Lung (tissue), 11 donors: ENCODE measurements at regions not wholly inside any gene's neighbourhood (a gene's known extent, or its start where the extent isn't known, plus 50 kb on each side); places are given as distances from the start of the nearest gene placed in this dataset.

Experiments used
- ATAC-seq: fragments of 200-7000 bp; cut with Tn5 transposase; one replicate; pipeline ENCODE4 v1.9.1; 2020; ENCODE audit warnings: moderate number of reproducible peaks; ENCODE audit not compliant: insufficient read depth, low FRiP score
- DNase-seq, 3 donors: peaks; one replicate each; pipeline ENCODE4 v3.0.0-alpha.2; 2013 to 2017
- H3K27ac ChIP-seq, 2 donors: one replicate each; pipeline ENCODE4 v1.5.1; 2013; ENCODE audit warnings: mild to moderate bottlenecking in 2 of 2, moderate library complexity in 2 of 2, control low read depth in 1 of 2, inconsistent platforms in 1 of 2, low read depth in 1 of 2, low read length in 1 of 2
- H3K27me3 ChIP-seq, 3 donors: one replicate each; pipeline ENCODE4 v1.5.1; 2013; ENCODE audit warnings: low read length in 2 of 3; ENCODE audit not compliant: control insufficient read depth in 3 of 3, insufficient read depth in 3 of 3
- H3K36me3 ChIP-seq, 4 donors: one replicate each; pipeline ENCODE4 v1.5.1; 2013; ENCODE audit warnings: low read length in 4 of 4, mild to moderate bottlenecking in 1 of 4, moderate library complexity in 1 of 4; ENCODE audit not compliant: control insufficient read depth in 4 of 4, insufficient read depth in 4 of 4
- H3K4me1 ChIP-seq, 5 donors: one replicate each; pipeline ENCODE4 v1.5.1; 2013; ENCODE audit warnings: low read length in 5 of 5, mild to moderate bottlenecking in 2 of 5, moderate library complexity in 1 of 5; ENCODE audit not compliant: control insufficient read depth in 5 of 5, insufficient read depth in 5 of 5
- H3K4me3 ChIP-seq: one replicate; pipeline ENCODE4 v1.5.1; 2013; ENCODE audit warnings: mild to moderate bottlenecking, control low read depth, moderate library complexity
- H3K9ac ChIP-seq, 2 donors: one replicate each; pipeline ENCODE4 v1.5.1; 2013; ENCODE audit warnings: low read length in 2 of 2, control low read depth in 1 of 2; ENCODE audit not compliant: insufficient read depth in 1 of 2
- H3K9me3 ChIP-seq, 4 donors: one replicate each; pipeline ENCODE4 v1.5.1; 2013; ENCODE audit warnings: low read length in 3 of 4, mild to moderate bottlenecking in 1 of 4, moderate library complexity in 1 of 4; ENCODE audit not compliant: control insufficient read depth in 4 of 4, insufficient read depth in 3 of 4
- CTCF ChIP-seq: IDR thresholded peaks from 2 replicates; pipeline ENCODE4 v1.5.1; 2012; ENCODE audit warnings: mild to moderate bottlenecking; ENCODE audit errors: control extremely low read depth, extremely low read depth
- WGBS, 2 donors: extraction: QIAGEN DNeasy Blood & Tissue Kit; methylation state at CpG; one replicate each; pipeline ENCODE4 v1.1.7; 2013; 5-methylcytosine and 5-hydroxymethylcytosine counted together
- donor health status: control.
- donor health status: control.
- donor health status: Bipolar disorder and iron deficiency.
- donor health status: healthy.
- donor health status: DM: yes; HTN: yes; CAD: no.

- no peak overlapping the region for H3K9ac ChIP-seq
- TF ChIP-seq CTCF: no peak
- no peak overlapping the region for H3K4me3 ChIP-seq
- ATAC-seq (no peak), DNase-seq (no peak)
- no peaks in the 10 kb centered on the region for H3K27me3 ChIP-seq
- no peaks in the 10 kb centered on the region for H3K4me1 ChIP-seq
- H3K9me3 ChIP-seq: no peaks in the 10 kb centered on the region
- WGBS, 2 donors: 66 to 82% methylated on average over 3 of the region's 3 CpGs
- H3K36me3 ChIP-seq: no peaks in the 10 kb centered on the region
- H3K27ac ChIP-seq: no peak overlapping the region
Observed at GRCh38 chr10:9796564-9796963, 1221.1 kb upstream of the CELF2 start.

GRCh38 chr10:9800011-9800410 is 1217.7 kb upstream of the CELF2 start:
- no peak overlapping the region for H3K27ac ChIP-seq
- no peaks in the 10 kb centered on the region for H3K36me3 ChIP-seq
- no peaks in the 10 kb centered on the region for H3K27me3 ChIP-seq
- H3K4me1 ChIP-seq: no peaks in the 10 kb centered on the region
- TF ChIP-seq CTCF: no peak
- no peak overlapping the region for H3K9ac ChIP-seq
- whole genome bisulfite sequencing, 2 donors: 24 to 57% methylated on average over 1 of the region's 1 CpG
- ATAC-seq (no peak), DNase-seq (no peak)
- no peaks in the 10 kb centered on the region for H3K9me3 ChIP-seq
- H3K4me3 ChIP-seq: no peak overlapping the region

- H3K27me3 ChIP-seq: no peaks in the 10 kb centered on the region
- WGBS, 2 donors: 52 to 65% methylated on average over 2 of the region's 2 CpGs
- H3K27ac ChIP-seq: no peak overlapping the region
- H3K9me3 ChIP-seq: no peaks in the 10 kb centered on the region
- no peak for ATAC-seq
- H3K36me3 ChIP-seq: no peaks in the 10 kb centered on the region
- H3K4me1 ChIP-seq: no peaks in the 10 kb centered on the region
- DNase-seq: no peak
- TF ChIP-seq CTCF: no peak
- H3K4me3 ChIP-seq: no peak overlapping the region
- H3K9ac ChIP-seq: no peak overlapping the region
Observed at GRCh38 chr10:9800571-9800970, 1217.1 kb upstream of the CELF2 start.

- no peak for DNase-seq
- H3K27me3 ChIP-seq: no peaks in the 10 kb centered on the region
- 63 to 75% methylated on average over 4 of the region's 4 CpGs for WGBS, 2 donors
- no peak for ATAC-seq
- no peak for TF ChIP-seq CTCF
- no peaks in the 10 kb centered on the region for H3K36me3 ChIP-seq
- no peaks in the 10 kb centered on the region for H3K9me3 ChIP-seq
- no peaks in the 10 kb centered on the region for H3K4me1 ChIP-seq
- H3K9ac ChIP-seq: no peak overlapping the region
- H3K4me3 ChIP-seq: no peak overlapping the region
- no peak overlapping the region for H3K27ac ChIP-seq
Observed at GRCh38 chr10:9807846-9808245, 1209.8 kb upstream of the CELF2 start.
